Retinal pigment epithelial cell (primary cell): ENCODE measurements at regions not wholly inside any gene's neighbourhood (a gene's known extent, or its start where the extent isn't known, plus 50 kb on each side); places are given as distances from the start of the nearest gene placed in this dataset.

Experiments used
- DNase-seq: peaks from one replicate; pipeline ENCODE4 v3.0.0-alpha.2; 2010; ENCODE audit warnings: low read depth
- H3K4me3 ChIP-seq: 2 replicates; pipeline ENCODE4 v1.5.1; 2011; ENCODE audit warnings: mild to moderate bottlenecking, low read length, control low read depth, moderate library complexity
- TF ChIP-seq, protein P1 (sequence below): conservative IDR thresholded peaks from 2 replicates; pipeline ENCODE4 v1.5.1; 2011; ENCODE audit warnings: low read depth, low read length, control low read depth, inconsistent platforms

- no peak for DNase-seq
- no peak overlapping the region for H3K4me3 ChIP-seq
- TF ChIP-seq, protein P1, sequence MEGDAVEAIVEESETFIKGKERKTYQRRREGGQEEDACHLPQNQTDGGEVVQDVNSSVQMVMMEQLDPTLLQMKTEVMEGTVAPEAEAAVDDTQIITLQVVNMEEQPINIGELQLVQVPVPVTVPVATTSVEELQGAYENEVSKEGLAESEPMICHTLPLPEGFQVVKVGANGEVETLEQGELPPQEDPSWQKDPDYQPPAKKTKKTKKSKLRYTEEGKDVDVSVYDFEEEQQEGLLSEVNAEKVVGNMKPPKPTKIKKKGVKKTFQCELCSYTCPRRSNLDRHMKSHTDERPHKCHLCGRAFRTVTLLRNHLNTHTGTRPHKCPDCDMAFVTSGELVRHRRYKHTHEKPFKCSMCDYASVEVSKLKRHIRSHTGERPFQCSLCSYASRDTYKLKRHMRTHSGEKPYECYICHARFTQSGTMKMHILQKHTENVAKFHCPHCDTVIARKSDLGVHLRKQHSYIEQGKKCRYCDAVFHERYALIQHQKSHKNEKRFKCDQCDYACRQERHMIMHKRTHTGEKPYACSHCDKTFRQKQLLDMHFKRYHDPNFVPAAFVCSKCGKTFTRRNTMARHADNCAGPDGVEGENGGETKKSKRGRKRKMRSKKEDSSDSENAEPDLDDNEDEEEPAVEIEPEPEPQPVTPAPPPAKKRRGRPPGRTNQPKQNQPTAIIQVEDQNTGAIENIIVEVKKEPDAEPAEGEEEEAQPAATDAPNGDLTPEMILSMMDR = no peak
These were observed 52.7 kb upstream of the SERBP1 start for GRCh38 chr1:67482733-67483482.

DNA sequence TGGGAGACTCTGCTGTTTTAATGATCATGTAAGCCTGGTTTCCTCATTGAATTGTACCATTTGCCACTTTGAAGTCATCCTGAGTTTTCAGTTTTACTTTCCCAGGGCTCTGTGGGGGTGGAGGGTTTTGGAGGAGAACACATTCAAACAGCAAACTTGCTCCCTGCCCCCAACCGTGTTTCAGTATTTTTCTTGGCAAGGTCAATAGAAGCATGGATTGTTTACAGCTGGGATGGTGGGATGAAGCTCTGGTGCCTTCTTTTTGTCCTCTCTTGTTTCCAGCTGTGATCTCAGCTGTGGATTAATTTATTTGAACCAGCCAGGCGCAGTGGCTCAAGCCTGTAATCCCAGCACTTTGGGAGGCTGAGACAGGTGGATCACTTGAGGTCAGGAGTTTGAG, 54.3 kb upstream of the SERBP1 start:
- no peak overlapping the region for H3K4me3 ChIP-seq
- no peak for DNase-seq
- TF ChIP-seq, protein P1 = no peak

DNA sequence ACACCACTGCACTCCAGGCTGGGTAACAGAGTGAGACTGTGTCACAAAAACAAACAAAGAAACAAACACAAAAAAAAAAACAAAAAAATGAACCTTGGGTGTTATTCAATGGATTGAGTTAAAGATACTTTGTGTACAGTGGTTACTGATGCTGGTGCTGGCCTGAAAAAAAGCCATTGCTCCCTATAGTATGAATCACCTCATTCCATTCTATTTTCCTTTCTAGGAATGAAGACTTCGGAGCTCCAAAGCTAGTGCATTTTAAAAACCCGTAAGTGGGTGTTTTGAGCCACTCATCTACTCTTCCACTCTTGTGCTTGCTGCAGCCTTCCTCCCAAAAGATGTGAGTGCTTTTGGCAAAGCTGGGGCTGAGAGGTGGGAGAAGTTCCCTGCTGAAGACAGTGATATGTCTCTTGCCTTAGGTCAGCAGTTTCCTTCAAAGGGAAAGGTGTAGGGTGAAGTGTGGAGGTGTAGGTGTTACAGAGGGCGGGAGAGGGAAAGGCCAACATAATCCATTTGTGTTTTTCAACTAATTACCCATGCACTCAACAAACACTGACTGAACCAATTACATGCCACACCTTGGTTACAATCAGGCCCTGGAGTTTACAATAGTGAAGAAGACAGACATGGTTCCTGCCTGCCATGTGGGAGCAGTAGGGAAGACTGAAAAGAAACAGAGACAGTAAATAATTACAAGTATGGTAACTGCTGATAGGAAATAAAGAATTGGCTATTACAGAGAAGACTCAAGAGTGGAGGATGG, 55.0 kb upstream of the SERBP1 start:
- no peak for DNase-seq
- TF ChIP-seq, protein P1 = no peak

GRCh38 chr1:67489643-67490042, 59.4 kb upstream of the SERBP1 start:
- TF ChIP-seq, protein P1 = peak; percentile 50
- peak; percentile 13 for DNase-seq

More for the DNA sequence above, 55.0 kb upstream of the SERBP1 start:
- no peak overlapping the region for H3K4me3 ChIP-seq

DNA sequence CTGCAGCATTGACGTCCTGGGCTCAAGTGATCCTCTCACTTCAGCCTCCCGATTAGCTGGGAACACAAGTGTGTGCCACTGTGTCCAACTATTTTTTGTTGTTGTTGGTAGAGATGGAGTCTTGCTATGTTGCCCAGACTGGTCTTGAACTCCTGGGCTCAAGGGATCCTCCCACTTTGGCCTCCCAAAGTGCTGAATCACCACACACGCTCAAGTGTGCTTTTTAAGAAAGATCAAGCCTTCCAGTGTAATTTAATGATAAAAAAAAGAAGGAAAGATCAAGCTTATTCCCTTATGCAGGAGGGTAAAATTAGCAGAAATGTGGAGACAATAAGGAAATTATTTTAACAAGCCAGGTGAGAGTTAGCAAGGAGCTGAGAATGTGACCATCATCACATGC, 61.1 kb upstream of the SERBP1 start:
- TF ChIP-seq, protein P1 = no peak
- no peak for DNase-seq
- H3K4me3 ChIP-seq = no peak overlapping the region

More at GRCh38 chr1:67489643-67490042, 59.4 kb upstream of the SERBP1 start:
- no peak overlapping the region for H3K4me3 ChIP-seq

GRCh38 chr1:67493148-67493547, 62.9 kb upstream of the SERBP1 start:
- no peak overlapping the region for H3K4me3 ChIP-seq
- TF ChIP-seq, protein P1 = no peak
- DNase-seq = no peak
